ENCODE measurements at regions not wholly inside any gene's neighbourhood (a gene's known extent, or its start where the extent isn't known, plus 50 kb on each side); places are given as distances from the start of the nearest gene placed in this dataset.

DNA sequence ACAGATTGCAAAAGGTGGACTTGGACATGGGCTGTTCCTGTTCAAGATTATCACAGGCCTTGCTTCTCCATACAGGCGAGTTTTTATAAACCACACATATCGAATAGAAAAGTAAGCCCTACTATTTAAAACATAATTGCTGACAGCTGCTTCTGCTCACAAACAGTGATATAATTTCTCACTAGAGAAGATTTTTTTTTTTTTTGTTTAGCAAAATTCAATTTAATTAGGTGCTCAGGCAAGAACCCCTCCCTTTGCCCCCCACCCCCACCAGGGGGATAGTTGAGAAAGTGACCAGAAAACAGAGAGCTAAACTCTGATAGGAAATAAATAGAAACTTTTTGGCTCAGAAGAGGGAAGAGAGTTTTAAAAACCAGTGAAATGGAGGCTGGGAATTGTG lies 132.8 kb upstream of the CRY1 start:
- no peak for DNase-seq

DNA sequence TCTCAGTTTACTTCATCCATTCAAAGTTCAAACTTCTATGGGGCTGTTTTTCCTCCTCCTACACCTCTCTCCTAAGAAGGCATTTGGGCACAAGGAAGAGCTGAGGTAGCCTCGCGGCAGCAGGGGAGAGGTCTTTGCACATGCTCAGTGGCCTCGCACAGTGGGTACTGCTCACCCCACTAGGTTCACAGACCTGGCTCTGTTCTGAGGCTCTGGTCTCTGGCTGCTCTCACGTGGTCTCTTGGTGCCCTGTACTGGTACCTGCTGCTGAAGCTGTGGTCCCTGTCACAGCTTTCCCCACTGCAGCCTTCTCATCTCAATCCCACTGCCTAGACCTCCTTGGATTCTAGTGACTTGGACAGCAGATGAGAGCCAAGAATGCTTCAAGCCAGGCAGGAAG lies 134.7 kb upstream of the CRY1 start:
- DNase-seq: no peak

DNA sequence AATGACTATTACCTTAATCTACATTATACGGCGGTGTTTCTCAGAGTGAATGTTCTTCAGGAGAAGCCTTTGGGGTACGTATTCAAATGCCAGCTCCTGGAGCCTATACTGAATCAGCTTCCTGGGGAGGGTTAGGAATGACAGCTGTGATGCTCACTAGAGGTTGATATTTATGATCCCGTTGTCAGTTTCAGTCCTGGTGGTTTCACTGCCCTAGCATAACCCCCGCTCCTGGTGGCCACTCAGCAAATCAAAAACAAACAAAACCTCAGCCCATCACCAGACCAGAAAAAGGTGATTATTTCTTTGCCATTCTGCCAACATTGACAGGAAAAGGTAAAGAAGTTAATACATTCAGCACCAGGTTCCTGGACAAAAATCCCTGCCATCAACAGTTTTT lies 136.5 kb upstream of the CRY1 start:
- no peak for DNase-seq

DNA sequence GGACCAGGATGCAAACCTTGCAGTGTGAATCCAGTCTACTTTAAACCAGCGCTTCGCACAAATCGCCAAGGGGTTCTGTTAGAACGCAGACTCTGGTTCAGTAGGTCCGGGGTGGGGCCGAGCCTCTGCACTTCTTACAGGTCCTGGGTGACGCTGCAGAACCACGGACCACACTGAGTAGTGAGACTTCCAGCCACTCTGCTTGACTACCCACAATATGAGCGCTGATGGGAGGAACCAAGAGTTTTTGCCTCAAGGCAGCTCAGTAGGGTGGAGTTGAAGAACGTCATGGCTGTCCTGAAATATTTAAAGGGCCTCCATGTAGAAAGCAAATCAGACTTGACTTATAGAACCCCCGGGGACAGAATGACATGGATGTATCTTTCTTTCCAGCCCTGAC lies 138.0 kb upstream of the CRY1 start:
- no peak for DNase-seq

DNA sequence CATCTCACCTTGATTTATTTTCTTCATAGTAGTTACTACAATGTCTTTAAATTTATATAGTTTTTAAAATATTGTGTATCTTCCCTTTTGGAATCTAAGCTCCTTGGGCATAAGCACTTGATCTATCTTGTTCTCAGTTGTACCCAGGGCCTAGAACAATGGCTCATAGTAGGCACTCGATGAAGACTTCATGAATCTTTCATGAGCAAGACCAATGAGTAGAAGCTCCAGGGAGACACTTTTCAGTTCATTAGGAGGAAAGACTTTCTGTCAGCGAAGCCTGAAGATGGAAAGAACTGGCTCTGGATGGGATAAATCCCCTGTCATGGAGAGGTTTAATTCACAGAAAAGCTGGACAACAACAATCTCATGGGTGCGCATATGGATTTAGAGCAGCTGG lies 140.2 kb upstream of the CRY1 start:
- DNase-seq: no peak

DNA sequence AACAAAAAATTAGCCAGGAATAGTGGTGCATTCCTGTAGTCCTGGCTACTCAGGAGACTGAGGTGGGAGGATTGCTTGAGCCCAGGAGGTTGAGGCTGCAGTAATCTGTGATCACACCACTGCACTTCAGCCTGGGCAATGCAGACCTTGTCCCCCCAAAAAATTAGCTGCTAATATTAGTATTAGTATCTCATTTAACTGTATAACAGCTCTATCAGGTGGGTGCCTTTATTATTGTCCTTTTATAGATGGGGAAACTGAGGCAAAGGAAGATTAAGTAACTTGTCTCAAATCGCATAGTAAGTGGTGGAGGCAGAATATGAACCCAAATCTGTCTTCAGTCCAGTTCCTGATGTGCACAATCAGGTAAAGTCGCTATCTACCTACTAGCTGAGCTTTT lies 142.3 kb upstream of the CRY1 start:
- DNase-seq: no peak

DNA sequence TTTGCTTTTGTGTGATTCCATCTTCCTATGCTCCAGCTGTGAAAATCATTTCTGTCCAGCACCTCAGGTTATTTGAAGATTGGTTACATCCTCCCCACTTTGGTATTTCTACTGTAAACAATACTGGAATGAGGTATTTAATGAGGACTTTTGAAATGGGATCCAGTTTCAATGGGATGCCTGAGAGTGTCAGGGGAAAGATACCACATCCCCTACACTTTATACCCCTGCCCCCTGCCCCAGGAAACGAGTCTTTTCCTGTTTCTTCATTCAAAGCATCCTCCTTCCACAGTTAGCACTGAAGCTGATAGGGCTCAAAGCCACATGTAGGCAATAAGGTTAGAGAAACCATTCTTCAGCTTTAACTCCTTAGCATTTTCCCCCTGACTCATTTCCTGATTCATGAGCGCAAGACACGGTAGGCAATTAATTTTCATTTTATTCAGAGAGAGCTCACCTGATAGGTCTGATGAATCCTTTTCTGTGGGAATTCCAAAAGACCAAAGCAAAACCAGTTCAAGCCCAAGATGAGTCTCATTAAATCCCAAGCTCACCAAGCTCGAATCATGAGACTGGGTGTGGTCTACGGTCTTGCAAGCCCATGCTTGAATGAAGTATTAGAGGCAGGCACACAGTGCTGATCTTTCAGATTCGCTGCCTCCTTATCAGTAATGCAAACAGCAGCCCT lies 143.6 kb upstream of the CRY1 start:
- DNase-seq: no peak

DNA sequence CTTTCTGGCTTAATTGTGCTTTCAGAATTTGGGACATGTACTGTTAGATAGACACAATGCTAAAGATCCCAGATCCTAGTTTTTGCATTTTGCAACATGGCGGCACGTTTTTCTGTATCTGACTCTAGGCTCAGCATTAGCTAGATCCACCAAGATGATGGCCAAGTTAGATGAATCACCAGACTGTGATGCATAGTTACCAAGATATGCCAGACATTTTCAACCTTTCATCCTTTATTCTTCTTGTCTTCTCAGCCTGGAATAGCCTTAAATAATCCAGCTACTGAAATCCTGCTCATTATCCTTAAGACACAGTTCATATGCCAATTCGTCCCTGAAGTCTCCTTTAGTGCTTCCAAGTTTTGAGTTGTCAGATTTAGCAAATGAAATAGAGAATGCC lies 144.9 kb upstream of the CRY1 start:
- no peak for DNase-seq

DNA sequence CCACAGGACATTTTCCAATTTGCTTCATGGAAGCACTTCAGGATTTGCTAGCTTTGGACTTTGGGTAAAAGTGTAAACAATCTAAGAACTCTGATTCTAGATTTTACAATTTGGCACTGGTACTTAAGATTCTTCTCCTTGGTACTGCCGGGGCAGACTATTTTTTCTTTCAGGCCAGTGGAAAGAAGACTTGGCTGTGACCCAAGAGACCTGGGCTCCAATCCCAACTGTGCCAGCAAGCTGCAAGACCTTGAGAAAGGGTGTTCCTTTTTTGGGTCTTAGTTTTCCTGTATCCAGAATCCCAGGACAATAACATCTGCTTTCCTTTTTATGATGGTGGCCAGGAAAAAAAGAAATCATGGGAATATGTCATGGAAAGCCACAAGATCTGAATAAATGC lies 148.1 kb upstream of the CRY1 start:
- DNase-seq: no peak

DNA sequence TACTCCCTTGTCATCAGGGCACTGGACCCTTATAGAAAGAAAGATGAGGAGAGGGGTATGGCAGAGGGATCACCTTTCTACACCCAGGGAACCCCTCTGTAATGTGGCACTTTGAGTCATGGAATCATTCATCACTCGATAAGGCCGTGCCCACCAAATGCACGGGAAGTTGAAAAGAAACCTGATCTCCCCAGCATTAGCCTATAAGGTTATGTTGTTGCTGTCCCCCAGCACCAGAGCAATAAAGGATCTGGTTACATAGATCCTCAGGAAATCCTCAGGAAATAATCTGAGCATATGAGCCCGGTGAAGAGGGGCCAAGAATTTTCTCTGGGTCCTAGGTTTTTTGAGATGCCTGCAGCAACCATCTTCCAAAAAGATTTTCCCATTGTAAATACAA lies 148.8 kb upstream of the CRY1 start:
- no peak for DNase-seq

DNA sequence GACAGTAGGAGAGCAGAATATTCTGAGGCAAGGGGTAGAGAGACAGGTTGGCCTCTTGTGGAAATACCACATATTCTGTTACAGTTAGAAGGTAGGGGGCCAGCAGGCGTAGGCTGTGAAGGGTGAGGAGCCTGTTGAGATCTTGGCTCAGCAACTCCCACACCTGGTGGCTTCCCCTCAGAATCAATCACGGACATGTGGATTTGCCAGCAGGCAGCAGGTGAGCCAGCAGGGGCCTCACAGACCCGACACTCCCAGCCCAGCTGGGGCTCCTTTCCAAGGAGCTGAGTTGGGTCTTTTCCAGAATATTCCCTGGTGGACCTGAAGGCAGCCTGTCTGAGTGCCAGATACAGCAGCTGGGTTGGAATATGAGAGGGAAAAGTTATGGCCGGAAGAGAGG lies 150.0 kb upstream of the CRY1 start:
- no peak for DNase-seq

DNA sequence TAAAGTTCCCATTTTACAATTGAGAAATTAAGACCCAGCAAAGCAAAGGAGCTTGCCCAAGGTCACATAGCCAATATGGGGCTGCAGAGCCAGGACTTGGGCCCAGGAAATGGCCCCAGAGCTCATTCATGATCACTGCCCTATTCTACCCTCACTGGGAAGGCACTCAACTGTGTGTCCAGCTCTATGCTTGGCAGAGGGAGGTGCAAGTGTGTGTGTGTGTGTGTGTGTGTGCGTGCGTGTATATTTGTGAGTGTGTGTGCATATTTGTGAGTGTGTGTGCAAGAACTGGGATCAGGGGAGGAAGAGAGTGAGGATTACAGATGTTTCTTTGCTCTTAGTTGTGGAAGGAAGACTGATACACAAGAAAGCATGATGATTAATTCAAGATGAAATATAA lies 151.2 kb upstream of the CRY1 start:
- no peak for DNase-seq

DNA sequence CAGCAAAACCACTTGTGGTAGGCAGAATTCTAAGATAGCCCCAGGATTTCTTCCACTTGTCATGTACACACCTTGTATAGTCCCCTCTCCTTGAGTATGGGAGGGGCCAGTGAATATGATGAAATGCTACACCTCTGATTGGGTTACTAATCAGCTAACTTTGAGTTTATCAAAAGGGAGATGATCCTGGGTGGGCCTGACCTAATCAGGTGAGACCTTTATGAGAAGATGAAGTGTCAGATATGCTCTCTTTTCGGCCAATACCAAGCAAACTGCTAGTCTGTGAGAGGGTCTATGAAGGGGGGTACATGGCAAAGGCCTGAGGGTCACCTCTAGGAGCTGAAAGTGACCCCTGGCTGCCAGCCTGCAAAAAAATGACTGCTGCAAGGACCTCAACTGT lies 154.3 kb upstream of the CRY1 start:
- no peak for DNase-seq

DNA sequence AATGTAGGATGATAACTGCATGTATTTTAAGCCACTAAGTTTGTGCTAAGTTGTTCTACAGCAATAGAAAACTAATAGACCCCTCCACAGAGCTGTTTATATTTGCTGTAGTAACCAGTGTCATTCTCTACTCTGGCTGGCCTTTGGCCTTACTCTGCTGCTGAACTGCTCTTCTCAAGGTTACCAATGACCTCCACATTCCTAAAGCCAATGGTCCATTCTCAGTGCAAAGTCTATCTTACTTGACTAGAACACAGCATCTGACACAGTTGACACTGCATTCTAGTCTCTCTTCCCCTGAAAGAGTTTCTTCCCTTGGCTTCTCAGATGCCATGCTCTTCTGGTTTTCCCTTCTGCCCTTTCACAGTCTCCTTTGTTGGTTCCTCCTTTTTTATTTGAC lies 154.8 kb upstream of the CRY1 start:
- DNase-seq: no peak

DNA sequence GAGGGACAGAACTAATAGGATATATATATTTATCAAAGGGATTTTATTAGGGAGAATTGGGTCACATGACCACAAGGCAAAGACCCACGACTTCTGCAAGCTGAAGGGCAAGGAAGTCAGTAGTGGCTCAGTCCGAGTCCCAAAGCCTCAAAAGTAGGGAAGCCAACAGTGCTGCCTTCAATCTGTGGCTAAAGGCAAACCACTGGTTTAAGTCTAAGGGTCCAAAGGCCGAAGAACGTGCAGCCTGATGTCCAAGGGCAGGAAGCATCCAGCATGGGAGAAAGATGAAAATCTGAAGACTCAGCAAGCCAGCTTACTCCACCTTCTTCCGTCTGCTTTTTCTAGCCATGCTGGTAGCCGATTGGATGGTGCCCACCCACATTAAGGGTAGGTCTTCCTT lies 157.9 kb upstream of the CRY1 start:
- no peak for DNase-seq

DNA sequence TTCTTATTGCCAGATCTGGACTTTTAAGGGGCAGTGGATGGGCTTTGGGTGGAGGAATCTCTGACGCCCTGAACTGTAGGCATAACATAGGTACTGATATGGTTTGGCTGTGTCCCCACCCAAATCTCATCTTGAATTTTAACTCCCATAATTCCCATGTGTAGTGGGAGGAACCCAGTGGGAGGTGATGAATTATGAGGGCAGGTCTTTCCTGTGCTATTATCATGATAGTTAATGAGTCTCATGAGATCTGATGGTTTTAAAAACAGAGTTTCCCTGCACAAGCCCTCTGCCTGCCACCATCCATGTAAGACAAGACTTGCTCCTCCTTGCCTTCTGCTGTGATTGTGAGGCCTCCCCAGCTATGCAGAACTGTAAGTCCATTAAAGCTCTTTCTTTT lies 160.0 kb upstream of the CRY1 start:
- DNase-seq: no peak

DNA sequence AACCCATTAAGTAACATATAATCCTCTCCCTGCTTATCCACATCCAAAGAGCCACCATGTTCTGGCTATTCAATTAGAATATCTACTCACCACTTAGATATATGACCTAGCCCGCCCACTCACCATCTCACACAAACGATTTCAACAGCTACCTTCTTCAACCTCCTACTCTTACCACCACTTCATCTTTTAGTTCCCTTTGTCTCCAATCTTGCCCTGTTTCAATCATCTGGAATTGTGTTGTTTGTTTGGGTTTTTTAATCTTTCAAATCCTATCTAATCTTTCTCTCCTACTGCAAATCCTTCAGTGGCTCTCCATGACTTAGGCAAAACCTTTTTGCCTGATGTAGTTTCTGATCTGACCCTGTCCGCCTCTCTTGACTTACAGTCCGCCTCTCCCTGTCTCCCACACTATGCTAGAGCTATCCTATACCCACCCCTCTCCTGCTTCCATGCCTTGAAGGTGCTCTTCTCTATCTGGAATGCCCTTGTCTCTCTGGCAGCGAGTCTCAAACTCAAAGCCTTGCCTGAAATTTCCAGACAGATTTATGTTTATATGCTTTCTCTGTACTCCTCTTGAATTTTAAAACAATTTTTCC lies 161.0 kb upstream of the CRY1 start:
- DNase-seq: no peak

DNA sequence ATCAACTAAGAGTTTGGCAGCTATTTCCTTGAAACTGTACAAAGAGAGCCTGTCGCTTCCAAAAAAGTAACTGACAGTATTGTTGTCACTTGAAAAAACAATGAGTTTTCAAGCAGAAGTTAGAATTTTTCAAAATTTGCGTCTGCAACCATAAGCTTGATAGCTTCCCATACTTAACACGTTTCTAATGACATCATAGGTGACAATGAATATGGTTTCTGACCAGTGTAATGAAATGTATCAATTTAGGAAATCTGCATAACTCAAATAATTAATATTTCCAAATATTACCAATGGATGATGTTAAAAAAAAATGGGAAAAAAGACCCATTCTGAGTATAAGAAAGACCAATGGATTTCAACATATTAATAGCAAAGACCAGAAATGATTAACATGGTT lies 165.4 kb upstream of the CRY1 start:
- DNase-seq: no peak

DNA sequence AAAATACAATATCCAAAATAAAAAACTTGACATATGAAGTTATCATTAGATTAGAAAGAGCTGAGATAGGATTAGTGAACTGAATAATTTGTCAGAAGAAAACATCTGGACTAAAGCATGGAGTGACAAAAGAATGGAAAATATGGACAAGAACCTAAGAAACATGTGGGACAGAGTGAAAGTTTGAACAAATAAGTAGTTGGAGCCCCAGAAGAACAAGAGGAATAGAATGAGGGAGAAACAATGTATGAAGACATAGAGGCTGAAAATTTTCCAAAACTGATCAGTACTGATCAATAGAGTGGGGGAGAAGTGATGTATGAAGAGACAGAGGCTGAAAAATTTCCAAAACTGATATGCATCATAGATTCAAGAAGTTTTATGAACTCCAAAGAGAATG lies 170.6 kb upstream of the CRY1 start:
- DNase-seq: no peak

DNA sequence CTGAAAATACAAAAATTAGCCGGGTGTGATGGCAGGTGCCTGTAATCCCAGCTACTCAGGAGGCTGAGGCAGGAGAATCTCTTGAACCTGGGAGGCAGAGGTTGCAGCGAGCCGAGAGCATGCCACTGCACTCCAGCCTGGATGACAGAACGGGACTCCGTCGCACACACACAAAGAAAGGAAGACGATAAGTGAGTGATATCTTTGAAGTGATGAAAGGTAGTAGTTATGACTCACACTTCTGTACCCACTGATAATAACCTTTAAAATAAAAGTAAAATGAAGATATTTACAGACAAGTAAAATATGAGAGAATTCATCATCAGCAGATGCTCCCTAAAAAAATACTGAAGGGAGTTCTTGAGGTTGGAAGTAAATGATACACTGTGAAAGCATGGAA lies 171.3 kb upstream of the CRY1 start:
- DNase-seq: no peak

DNA sequence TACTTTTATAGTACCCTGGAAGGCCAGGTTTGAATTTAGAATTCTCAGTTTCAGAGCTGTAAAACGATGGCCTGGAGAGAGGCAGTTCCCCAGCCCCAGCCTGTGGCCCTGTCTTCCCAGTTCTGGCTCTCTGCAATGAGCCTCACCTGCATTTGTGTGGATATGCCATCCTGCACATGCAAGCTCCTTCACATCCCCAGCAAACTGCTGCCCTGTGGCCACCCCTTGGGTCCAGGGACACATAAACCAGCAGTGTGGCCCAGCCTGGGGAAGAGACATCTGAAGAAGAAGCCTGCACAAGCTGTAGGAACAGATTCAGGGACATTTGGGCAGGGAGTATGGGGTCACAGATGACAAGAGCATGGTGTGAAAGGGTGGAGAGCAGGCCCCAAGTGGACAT lies 174.3 kb upstream of the CRY1 start:
- DNase-seq: no peak

DNA sequence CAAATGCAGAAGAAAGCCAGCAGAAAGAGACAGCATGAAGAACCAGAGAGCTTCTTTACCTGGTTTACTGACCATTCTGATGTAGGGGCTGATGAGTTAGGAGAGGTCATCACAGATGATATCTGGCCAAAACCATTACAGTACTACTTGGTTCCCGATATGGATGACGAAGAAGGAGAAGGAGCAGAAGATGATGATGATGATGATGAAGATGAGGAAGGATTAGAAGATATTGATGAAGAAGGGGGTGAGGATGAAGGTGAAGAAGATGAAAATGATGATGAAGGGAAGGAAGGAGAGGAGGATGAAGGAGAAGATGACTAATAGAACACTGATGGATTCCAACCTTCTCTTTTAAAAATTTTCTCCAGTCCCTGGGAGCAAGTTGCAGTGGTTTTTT lies 178.2 kb upstream of the CRY1 start:
- DNase-seq: no peak

DNA sequence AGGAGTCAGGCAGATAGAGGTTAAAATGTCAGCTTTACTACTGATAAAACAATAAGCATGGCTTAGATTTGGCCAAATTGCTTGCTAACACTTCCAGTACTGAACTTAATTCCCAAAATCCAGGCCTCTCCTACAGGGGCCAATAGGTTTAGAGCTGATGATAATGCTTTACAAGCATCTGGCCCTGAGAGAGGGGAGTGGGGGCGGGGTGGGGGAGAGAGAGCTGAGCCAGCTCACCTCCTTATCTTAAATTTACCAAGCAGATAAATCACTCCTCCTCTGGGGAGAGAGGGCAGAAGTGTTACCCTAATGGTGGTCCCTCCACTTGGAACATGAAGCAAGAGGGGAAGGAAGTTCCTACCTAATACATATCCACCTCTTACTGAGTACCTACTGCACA lies 182.2 kb upstream of the CRY1 start:
- DNase-seq: no peak

DNA sequence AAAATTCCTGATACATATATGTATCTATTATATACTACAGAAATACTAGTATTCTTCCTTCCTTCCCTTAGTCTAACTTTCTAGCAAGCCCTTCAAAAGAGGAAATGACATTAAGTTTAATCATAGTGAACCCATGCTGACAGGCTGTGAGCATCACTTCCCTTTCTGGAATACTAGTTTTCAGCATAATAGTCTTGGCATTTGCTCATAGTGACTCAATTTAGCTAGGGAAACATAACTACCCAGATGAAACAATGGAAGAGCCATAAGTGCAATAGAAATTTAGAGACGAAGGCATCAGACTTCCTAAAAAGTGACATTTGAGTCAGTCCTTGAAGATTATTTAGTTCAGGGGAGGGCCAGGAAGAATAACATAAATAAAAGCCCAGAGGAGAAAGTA lies 184.5 kb upstream of the CRY1 start:
- no peak for DNase-seq

DNA sequence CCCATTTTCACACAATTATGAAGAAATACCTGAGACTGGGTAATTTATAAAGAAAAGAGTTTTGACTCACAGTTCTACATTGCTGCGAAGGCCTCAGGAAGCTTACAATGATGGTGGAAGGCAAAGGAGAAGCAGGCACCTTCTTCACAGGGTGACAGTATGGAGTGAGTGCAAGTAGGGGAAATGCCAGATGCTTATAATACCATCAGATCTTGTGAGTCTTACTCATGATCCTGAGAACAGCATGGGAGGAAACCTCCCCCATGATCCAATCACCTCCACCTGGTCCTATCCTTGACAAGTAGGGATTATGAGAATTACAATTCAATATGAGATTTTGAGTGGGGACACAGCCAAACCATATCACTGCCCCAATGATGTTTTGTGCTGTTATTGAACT lies 189.3 kb upstream of the CRY1 start:
- no peak for DNase-seq

DNA sequence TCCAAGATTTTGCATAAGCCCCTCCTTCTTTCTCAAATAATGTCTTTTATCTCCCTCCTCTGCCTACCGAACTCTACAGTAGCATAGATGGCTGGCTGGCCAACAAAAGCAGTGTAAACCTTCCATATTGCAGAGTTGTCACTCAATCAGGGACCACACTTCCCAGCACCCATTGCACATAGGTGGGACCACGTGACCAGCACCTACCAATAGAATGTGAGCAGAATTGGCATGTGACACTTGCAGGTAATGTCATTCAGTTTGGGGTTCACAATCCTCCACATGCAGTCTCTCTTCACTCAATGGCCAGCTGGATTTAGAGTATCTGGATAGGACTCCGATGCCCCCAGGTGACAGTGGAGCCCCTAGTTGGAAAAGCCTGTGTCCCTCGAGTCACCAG lies 190.3 kb upstream of the CRY1 start:
- DNase-seq: no peak
